Stimulated activated CD4-positive, alpha-beta T cell treated with anti-CD3 and anti-CD28 coated beads, Interleukin-4, amount 100 ng/mL, for 24 hours (primary cell): ENCODE measurements at regions not wholly inside any gene's neighbourhood (a gene's known extent, or its start where the extent isn't known, plus 50 kb on each side); places are given as distances from the start of the nearest gene placed in this dataset.
A peak's percentile ranks its signal among the peaks of the same experiment; 100 is the strongest.
"Not testable (repeated sequence)": the region's sequence is repeated elsewhere in the genome, so short reads cannot be mapped to it uniquely, and the experiment has no call there.

ENCODE experiments used
- DNase-seq: peaks from one replicate; pipeline ENCODE4 v3.0.0-alpha.2; 2020

DNA sequence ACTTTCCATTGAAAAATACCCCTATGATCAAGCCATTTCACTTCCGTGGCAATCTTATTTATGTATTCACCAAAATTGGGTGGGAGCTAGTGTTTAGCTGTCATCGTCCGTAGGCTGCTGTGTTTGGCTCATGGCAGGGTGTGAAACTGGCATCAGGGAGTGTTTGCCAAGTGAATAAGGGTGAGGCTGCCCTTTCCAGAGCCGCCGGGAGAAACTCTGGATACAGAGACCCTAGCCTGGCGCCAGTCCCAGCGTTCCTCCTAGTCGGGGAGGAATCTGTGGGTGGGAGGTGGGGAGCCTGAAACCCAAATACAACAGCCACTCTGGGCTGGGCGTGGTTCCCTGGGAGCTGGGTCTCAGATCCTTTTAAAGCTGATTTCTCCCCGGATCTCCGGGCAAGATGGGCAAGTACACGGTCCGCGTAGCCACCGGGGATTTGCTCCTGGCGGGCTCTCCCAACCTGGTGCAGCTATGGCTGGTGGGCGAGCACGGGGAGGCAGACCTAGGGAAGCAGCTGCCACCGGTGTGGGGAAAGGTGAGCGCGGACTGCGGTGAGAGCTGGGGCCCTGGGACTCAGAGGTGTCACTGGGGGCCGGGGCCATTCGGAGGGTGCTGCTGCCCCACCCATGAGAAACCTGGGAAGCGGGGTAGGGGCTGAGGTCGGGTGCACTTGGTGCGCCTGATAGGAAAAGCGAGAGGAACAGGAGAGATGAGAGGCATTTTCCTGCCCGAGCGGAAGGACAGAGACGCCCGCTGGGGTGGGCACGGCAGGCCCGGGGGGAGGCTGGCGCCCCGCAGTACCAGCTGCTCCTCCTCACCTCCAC, 62.1 kb upstream of the TEKT1 start:
- DNase-seq: no peak

DNA sequence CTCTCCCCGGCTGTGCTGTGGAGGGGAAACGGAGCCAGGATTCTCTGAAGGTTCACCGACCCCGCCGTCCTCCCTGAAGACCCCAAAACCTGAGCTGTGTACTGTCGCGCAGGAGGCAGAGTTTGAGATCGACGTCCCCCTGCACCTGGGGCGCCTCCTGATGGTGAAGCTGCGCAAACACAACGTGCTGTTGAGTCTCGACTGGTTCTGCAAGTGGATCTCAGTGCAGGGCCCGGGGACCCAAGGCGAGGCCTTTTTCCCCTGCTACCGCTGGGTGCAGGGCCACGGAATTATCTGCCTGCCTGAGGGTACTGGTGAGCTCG, 62.6 kb upstream of the TEKT1 start:
- no peak for DNase-seq

DNA sequence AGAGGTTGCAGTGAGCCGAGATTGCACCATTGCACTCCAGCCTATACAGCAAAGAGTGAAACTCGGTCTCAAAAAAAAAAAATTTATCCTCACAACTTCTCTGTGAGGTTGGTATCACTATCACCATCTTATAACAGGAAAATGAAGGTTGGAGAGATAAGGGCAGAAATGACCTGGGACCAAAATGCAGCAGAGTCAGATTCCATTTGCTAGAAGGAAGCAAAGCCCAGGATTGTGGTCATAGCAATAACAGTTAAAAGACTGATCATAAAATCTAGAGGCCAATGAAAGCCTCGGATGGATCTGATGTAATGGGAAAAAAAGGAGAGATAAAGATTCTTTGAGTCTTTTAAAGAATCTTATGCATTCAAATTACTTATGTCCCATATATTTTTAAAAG, 69.6 kb upstream of the TEKT1 start:
- DNase-seq: no peak

- no peak for DNase-seq
These were observed 71.9 kb upstream of the TEKT1 start for GRCh38 chr17:6903326-6903900.

DNA sequence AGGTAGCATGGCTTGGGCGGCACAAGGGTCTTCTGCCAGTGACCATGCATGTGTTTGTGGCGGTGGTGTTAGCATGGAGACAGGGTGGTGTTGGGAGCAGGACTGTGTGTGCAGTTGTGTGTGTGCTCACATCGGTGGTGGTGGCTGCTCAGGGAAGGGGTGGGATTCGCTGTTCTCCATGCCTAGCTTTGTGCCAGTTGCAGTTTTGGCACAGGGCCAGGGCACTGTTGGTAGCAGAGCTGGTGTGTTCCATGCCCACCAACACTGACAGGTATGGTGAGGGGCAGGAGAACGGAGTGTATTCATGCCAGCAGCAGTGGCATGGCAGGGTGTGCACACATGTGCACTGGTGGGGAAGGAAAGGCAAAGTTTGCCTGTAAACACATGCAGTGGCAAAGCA, 77.3 kb upstream of the TEKT1 start:
- no peak for DNase-seq

DNA sequence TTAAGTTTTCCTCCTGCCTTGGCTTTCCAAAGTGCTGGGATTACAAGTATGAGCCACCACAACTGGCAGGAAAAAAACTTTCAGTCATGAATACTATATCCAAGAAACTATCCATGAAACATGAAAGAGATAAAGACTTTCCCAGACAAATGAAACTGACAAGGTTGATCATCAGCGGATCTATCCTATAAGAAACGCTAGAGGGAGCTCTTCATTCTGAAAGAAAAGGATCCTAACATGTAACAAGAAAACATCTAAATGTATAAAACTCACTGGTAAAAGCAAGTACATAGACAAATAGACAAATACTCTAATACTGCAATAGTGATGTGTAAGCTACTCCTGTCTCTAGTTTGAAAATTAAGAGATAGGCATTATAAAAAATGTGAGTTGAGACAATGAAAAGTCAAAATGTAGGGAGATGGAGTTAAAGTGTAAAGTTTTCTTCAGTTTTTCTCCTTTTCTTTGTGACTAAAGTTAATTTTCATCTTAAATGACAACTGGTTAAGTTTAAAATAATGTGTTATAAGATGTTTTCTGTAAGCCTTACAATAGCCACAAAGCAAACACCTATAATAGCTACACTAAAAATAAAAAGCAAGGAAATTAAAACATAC, 79.6 kb upstream of the TEKT1 start:
- DNase-seq: no peak

- no peak for DNase-seq
These were observed 80.9 kb upstream of the TEKT1 start for GRCh38 chr17:6912110-6913051.

DNA sequence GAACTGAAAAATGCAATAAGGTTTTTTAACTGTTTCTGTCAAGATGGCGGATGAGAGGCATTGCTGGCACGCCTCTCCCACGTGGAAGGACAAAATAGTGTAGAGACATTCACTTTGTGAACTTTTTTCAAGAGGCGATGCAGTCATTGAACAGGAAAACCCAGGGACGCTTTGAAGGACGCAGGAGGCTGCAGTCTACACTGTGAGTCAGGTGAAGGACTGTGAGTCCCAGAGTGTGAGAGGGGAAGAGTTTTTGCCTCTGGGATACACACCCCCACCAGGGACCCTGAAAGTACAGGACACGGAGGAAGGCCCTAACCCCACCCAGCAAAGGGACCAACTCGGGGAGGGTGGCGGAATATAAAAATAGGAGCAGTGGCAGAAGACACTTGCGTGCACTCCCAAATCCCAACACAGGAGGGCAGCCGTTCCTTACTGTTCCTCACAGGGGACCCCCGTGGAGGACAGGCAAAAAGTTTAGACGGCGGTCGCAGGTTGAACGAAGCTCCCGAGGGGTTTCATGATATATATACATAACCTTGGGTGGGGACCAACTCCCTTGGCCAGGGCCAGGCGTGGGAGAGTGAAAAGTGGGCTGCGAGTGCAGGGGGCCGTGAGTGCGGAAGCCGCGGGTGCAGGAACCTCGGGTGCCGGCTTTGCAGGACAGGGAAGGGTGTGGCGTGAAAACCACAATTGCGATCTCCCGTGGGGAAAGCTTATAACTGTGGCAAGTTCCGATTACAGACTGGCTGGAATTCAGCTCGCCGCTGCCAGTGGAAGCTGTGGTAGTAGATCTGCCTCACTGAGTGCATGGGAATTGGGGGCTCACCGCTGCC, 82.0 kb upstream of the ALOX12 start:
- peak; percentile 80 for DNase-seq

GRCh38 chr17:6914711-6915110, 81.1 kb upstream of the ALOX12 start:
- DNase-seq: no peak

DNA sequence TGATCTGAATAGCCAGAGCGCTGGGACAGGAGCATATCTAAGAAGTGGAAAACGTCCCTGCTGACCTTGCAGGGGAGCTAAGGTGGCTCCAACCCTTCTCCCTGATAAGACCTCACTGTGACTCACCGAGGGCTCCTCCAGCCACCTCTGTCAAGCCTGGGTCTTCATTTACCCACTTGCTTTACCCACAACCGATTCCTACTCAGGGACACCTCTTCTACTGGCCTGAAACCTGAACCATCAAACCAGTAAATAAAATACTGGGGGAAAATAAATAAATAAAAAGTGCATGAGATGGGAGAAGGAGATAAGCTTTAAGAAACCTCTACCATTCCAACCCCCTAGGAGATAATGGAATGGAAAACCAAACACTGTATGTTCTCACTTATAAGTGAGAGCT, 80.2 kb upstream of the ALOX12 start:
- no peak for DNase-seq

- no peak for DNase-seq
These were observed 76.7 kb upstream of the ALOX12 start for GRCh38 chr17:6919158-6919557.

- DNase-seq: no peak
These were observed 72.5 kb upstream of the ALOX12 start for GRCh38 chr17:6923385-6923784.

DNA sequence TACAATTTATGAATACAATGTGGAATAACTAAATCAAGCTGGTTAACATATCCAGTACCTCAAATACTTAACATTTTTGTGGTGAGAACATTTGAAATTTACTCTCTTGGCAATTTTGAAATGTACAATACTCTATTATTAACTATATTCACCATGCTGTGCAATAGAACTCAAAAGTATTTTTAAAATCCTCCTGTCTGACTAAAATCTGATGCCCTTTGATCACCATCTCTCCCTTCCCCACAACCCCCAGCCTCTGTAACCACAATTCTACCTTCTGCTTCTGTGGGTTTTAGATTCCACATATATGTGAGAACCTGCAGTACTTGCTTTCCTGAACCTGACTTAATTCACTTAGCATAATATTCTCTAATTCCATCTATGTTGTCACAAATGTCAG, 71.6 kb upstream of the ALOX12 start:
- DNase-seq: no peak

DNA sequence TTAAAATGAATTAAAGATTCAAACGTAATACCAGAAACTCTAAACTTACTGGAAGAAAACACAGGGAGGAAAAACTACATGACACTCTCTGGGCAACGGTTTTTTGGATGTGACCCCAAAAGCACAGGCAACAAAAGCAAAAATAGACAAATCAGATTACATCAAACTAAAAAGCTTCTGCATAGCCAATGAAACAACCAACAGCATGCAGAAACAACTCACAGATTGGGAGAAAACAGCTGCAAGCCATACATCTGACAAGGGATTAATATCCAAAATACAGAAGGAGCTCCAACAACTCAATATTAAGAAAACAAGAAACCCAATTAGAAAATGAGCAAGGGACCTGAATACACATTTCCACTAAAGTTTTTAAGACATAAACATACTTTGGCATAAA, 69.2 kb upstream of the ALOX12 start:
- DNase-seq: no peak

- no peak for DNase-seq
These were observed 68.3 kb upstream of the ALOX12 start for GRCh38 chr17:6927290-6928126.

GRCh38 chr17:6928193-6928592, 67.7 kb upstream of the ALOX12 start:
- no peak for DNase-seq

DNA sequence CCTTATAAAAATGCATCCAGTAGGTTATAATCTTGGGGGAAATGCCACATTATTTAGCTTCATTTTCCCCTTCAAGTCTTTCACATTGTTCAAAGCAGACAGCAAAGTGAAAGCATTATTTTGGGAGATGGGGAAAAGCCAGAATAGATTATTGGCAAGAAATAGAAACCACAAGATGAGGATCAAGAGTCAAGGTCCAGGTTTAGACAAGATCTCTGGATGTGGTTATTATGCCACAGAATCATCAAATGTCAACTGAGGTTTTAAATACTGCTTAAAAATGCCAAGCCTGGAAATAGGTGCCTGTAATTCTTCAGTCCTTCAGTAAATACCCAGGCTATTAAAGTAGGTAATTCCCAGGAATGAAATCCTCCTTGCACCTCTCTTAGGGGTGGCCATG, 65.1 kb upstream of the ALOX12 start:
- DNase-seq: no peak

DNA sequence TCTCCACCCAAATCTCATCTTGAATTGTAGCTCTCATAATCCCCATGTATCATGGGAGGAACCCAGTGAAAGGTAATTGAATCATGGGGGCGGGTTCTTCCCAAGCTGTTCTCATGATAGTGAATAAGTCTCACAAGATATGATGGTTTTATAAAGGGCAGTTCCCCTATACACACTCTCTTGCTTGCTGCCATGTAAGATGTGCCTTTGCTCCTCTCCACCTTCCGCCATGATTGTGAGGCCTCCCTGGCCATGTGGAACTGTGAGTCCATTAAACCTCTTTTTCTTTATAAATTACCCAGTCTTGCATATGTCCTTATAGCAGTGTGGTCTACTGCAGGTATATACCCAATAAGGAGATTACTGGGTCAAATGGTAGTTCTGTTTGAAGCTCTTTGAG, 61.3 kb upstream of the ALOX12 start:
- DNase-seq: not testable (repeated sequence)

DNA sequence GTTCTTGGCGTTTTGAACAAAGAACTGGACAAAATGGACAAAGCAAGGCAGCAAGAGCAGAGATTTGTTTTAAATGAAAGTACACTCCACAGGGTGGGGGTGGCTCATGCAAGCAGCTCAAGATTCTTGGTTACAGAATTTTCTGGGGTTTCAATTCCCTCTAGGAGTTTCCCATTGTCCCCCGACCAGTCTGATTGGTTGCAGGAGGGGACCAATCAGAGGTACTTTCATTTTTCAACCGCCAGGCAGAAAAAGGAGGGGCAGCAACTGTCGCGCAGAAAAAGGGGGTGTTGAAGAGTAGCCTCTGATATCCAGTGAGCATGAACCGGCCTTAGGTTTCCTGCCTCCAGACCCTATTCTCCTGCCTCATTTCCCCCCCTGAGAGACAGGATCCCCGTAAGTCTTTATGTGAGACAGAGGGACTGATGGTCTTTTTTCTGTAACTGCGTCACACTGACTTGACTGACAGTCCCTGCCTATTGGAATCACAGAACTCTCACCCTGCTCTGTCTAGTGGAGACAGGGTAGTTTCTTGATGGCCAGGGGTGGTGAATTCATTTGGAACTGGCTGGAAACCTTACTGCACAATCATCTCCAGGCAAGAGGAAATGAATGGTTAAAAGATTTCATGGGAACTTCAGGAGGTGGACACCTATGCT, 59.4 kb upstream of the ALOX12 start:
- DNase-seq: no peak

- no peak for DNase-seq
These were observed 57.2 kb upstream of the ALOX12 start for GRCh38 chr17:6938637-6939036.

GRCh38 chr17:6940186-6940649, 55.6 kb upstream of the ALOX12 start:
- no peak for DNase-seq
